BLaER1 treated with 17β-estradiol and CSF1 and Interleukin-3, amounts not matched to agents 10 nM and 100 nM (cell line): ENCODE measurements at regions not wholly inside any gene's neighbourhood (a gene's known extent, or its start where the extent isn't known, plus 50 kb on each side); places are given as distances from the start of the nearest gene placed in this dataset.

ENCODE experiments used
- H3K27ac ChIP-seq, 11 experiments: shearing (Covaris generic); formaldehyde crosslinking; 2 replicates each; pipeline ENCODE4 v1.8.1; 2022
- H3K27me3 ChIP-seq, 11 experiments: shearing (Covaris generic); formaldehyde crosslinking; 2 replicates each; pipeline ENCODE4 v1.8.1; 2022
- H3K36me3 ChIP-seq, 11 experiments: shearing (Covaris generic); formaldehyde crosslinking; 2 replicates each; pipeline ENCODE4 v1.8.1; 2022
- H3K4me1 ChIP-seq, 10 experiments: shearing (Covaris generic); formaldehyde crosslinking; 2 replicates each; pipeline ENCODE4 v1.8.1; 2022
- H3K4me2 ChIP-seq, 11 experiments: shearing (Covaris generic); formaldehyde crosslinking; 2 replicates each; pipeline ENCODE4 v1.8.1; 2022
- H3K4me3 ChIP-seq, 10 experiments: shearing (Covaris generic); formaldehyde crosslinking; 2 replicates each; pipeline ENCODE4 v1.8.1; 2022
- H3K9ac ChIP-seq, 11 experiments: shearing (Covaris generic); formaldehyde crosslinking; 2 replicates each; pipeline ENCODE4 v1.8.1; 2022
- H3K9me3 ChIP-seq, 11 experiments: shearing (Covaris generic); formaldehyde crosslinking; replicated peaks in 1 of 11; 2 replicates each; pipeline ENCODE4 v1.8.1; 2022
- H4K20me1 ChIP-seq, 11 experiments: shearing (Covaris generic); formaldehyde crosslinking; 2 replicates each; pipeline ENCODE4 v1.8.1; 2022
- Cebpa-rat ChIP-seq, 11 experiments: shearing (Covaris generic); IDR thresholded peaks; 2 replicates each; pipeline ENCODE4 v1.8.1; 2022

- no peak for TF ChIP-seq Cebpa-rat (IDR thresholded peaks at IDR 0.05)
- Histone ChIP-seq H3K4me2 (no peak overlapping the region), H3K27ac (no peak overlapping the region), H3K9ac (no peak overlapping the region), H3K4me1 (peaks cover 0 to 3% (median 0%) of the 10 kb centered on the region in 10 experiments; a peak in 4 of 20 replicates), H3K27me3 (no peaks in the 10 kb centered on the region), H3K4me3 (no peak overlapping the region), H3K36me3 (peaks cover 0 to 8% (median 0%) of the 10 kb centered on the region in 11 experiments; a peak in 2 of 22 replicates), H4K20me1 (no peaks in the 10 kb centered on the region), H3K9me3 (no peaks in the 10 kb centered on the region; a peak in 1 of 22 replicates)
Measured at GRCh38 chrX:39401483-39402110, 600.3 kb downstream of the MID1IP1 start.

- H3K4me2 ChIP-seq: no peak overlapping the region
Measured at GRCh38 chrX:39402158-39402557, 600.9 kb downstream of the MID1IP1 start.

GRCh38 chrX:39406799-39407198, 605.5 kb downstream of the MID1IP1 start:
- Histone ChIP-seq H3K4me1 (no peaks in the 10 kb centered on the region), H3K36me3 (peaks cover 0 to 8% (median 0%) of the 10 kb centered on the region in 11 experiments; a peak in 2 of 22 replicates), H4K20me1 (peaks cover 0 to 5% (median 0%) of the 10 kb centered on the region in 11 experiments; a peak in 1 of 22 replicates), H3K9me3 (no peaks in the 10 kb centered on the region), H3K27ac (no peak overlapping the region), H3K4me3 (no peak overlapping the region), H3K27me3 (no peaks in the 10 kb centered on the region), H3K9ac (no peak overlapping the region), H3K4me2 (no peak overlapping the region)
- TF ChIP-seq Cebpa-rat (IDR thresholded peaks at IDR 0.05): no peak

More at GRCh38 chrX:39402158-39402557, 600.9 kb downstream of the MID1IP1 start:
- Histone ChIP-seq H3K4me3 (no peak overlapping the region), H3K27ac (no peak overlapping the region), H3K27me3 (no peaks in the 10 kb centered on the region), H3K36me3 (peaks cover 0 to 8% (median 0%) of the 10 kb centered on the region in 11 experiments; a peak in 2 of 22 replicates), H3K9me3 (no peaks in the 10 kb centered on the region; a peak in 1 of 22 replicates), H3K4me1 (no peaks in the 10 kb centered on the region), H3K9ac (no peak overlapping the region), H4K20me1 (no peaks in the 10 kb centered on the region)
- no peak for TF ChIP-seq Cebpa-rat (IDR thresholded peaks at IDR 0.05)

GRCh38 chrX:39409246-39409917, 608.1 kb downstream of the MID1IP1 start:
- Histone ChIP-seq H3K4me3 (no peak overlapping the region), H4K20me1 (peaks cover 0 to 5% (median 0%) of the 10 kb centered on the region in 11 experiments; a peak in 1 of 22 replicates), H3K9ac (no peak overlapping the region), H3K4me2 (no peak overlapping the region), H3K9me3 (peaks cover 0 to 13% (median 9%) of the 10 kb centered on the region in 11 experiments; a peak in 13 of 22 replicates), H3K4me1 (no peaks in the 10 kb centered on the region), H3K27ac (no peak overlapping the region), H3K36me3 (no peaks in the 10 kb centered on the region), H3K27me3 (no peaks in the 10 kb centered on the region)
- no peak for TF ChIP-seq Cebpa-rat (IDR thresholded peaks at IDR 0.05)

- no peak overlapping the region for H3K4me3 ChIP-seq
- no peak overlapping the region for H3K27ac ChIP-seq
- peaks cover 0 to 22% (median 10%) of the 10 kb centered on the region in 11 experiments; a peak in 14 of 22 replicates for H3K9me3 ChIP-seq
- no peaks in the 10 kb centered on the region for H3K36me3 ChIP-seq
- peaks cover 8 to 30% (median 17%) of the 10 kb centered on the region in 10 experiments; a peak in 19 of 20 replicates for H3K4me1 ChIP-seq
- H3K4me2 ChIP-seq: no peak overlapping the region
- no peak overlapping the region for H3K9ac ChIP-seq
- H3K27me3 ChIP-seq: no peaks in the 10 kb centered on the region
- no peak for TF ChIP-seq Cebpa-rat (IDR thresholded peaks at IDR 0.05)
- no peaks in the 10 kb centered on the region for H4K20me1 ChIP-seq
Measured at GRCh38 chrX:39414290-39414854, 613.1 kb downstream of the MID1IP1 start.

- Histone ChIP-seq H4K20me1 (no peaks in the 10 kb centered on the region), H3K4me2 (peak overlapping the region in 8 of 11 experiments; percentile 31 to 81 (median 71); a peak in 16 of 22 replicates), H3K27ac (no peak overlapping the region), H3K9me3 (peaks cover 0 to 25% (median 12%) of the 10 kb centered on the region in 11 experiments; a peak in 14 of 22 replicates), H3K9ac (0 out of 22 replicates have a peak overlapping the region, but pooled peaks of 1 of the 11 experiments have one; percentile 18), H3K27me3 (no peaks in the 10 kb centered on the region), H3K4me1 (peaks cover 9 to 30% (median 18%) of the 10 kb centered on the region in 10 experiments; a peak in 19 of 20 replicates), H3K4me3 (no peak overlapping the region), H3K36me3 (peaks cover 0 to 15% (median 0%) of the 10 kb centered on the region in 11 experiments; a peak in 1 of 22 replicates)
- TF ChIP-seq Cebpa-rat (IDR thresholded peaks at IDR 0.05): no peak
Measured at GRCh38 chrX:39416547-39417260, 615.4 kb downstream of the MID1IP1 start.

GRCh38 chrX:39418254-39418704, 617.0 kb downstream of the MID1IP1 start:
- TF ChIP-seq Cebpa-rat (IDR thresholded peaks at IDR 0.05): no peak
- Histone ChIP-seq H3K4me1 (peaks cover 9 to 30% (median 19%) of the 10 kb centered on the region in 10 experiments; a peak in 19 of 20 replicates), H3K9me3 (peaks cover 0 to 34% (median 12%) of the 10 kb centered on the region in 11 experiments; a peak in 17 of 22 replicates), H4K20me1 (no peaks in the 10 kb centered on the region), H3K4me2 (peak overlapping the region in 8 of 11 experiments; percentile 3 to 49 (median 14); a peak in 6 of 22 replicates), H3K36me3 (peaks cover 0 to 24% (median 0%) of the 10 kb centered on the region in 11 experiments; a peak in 2 of 22 replicates), H3K27ac (no peak overlapping the region), H3K27me3 (no peaks in the 10 kb centered on the region), H3K9ac (no peak overlapping the region), H3K4me3 (no peak overlapping the region)
